T-helper 1 cell treated with Interleukin-12 subunit alpha and Interleukin-12 subunit beta and Interleukin-4 antibody, amounts not matched to agents 30 μg/mL and 1 μg/mL, for 36 hours (primary cell): ENCODE measurements at regions not wholly inside any gene's neighbourhood (a gene's known extent, or its start where the extent isn't known, plus 50 kb on each side); places are given as distances from the start of the nearest gene placed in this dataset.

Source experiments
- H3K27ac Mint-ChIP-seq: one replicate; pipeline ENCODE4 v1.8.0; 2021; ENCODE audit warnings: mild to moderate bottlenecking, mixed read lengths
- H3K27me3 Mint-ChIP-seq: one replicate; pipeline ENCODE4 v1.8.0; 2021; ENCODE audit warnings: low read depth, mixed read lengths
- H3K36me3 Mint-ChIP-seq: one replicate; pipeline ENCODE4 v1.8.0; 2021; ENCODE audit warnings: low read depth, mixed read lengths
- H3K4me1 Mint-ChIP-seq: one replicate; pipeline ENCODE4 v1.8.0; 2021; ENCODE audit warnings: low read depth, mixed read lengths
- H3K4me3 Mint-ChIP-seq: one replicate; pipeline ENCODE4 v1.8.0; 2021; ENCODE audit warnings: mild to moderate bottlenecking, moderate library complexity, mixed read lengths
- H3K9me3 Mint-ChIP-seq: one replicate; pipeline ENCODE4 v1.8.0; 2021; ENCODE audit warnings: mixed read lengths

GRCh38 chr2:215624423-215624829, 188.6 kb upstream of the FN1 start:
- peaks cover 4% of the 10 kb centered on the region for H3K4me1 Mint-ChIP-seq
- no peak overlapping the region for H3K4me3 Mint-ChIP-seq
- H3K27ac Mint-ChIP-seq = no peak overlapping the region
- no peaks in the 10 kb centered on the region for H3K36me3 Mint-ChIP-seq
- no peaks in the 10 kb centered on the region for H3K9me3 Mint-ChIP-seq
- H3K27me3 Mint-ChIP-seq = peaks cover 11% of the 10 kb centered on the region

DNA sequence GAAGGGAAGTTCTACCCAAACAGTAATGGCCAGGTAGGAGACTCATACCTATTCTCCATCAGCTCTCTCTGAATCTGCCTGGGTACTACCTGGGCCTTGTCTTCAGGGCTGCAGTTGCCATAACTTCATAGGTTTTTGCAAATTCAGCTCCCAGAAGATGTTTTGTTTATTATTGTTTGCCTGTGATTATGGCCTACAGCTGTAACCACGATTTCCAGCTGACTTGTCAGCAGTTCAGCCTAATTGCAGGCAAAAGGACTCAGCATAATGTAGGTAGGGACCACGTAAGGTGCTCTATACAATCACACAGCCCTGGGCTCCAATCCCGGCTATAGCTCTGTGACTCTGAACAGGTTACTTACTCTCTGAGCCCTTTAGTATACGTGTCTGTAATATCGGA, 187.0 kb upstream of the FN1 start:
- Mint-ChIP-seq H3K4me1 (peaks cover 5% of the 10 kb centered on the region), H3K27ac (no peak overlapping the region), H3K9me3 (no peaks in the 10 kb centered on the region), H3K36me3 (no peaks in the 10 kb centered on the region), H3K27me3 (peaks cover 16% of the 10 kb centered on the region), H3K4me3 (no peak overlapping the region)

DNA sequence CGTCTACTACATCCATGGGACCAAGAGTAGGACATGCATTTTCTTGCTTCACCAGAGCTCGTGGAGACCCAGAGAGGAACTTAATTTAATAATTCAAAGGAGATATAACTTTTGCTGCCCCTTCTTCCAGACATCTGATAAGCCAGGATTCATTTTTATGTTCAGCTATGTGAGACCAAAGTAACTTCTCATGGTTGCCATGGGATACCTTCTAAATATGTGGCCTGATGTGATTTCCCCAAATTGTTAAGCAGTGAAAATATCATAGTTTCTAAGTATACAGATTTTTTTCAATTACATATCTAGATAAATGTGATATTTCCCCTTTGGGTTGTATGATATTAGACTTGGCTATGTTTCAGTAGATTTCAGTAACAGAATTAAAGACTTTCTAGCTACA, 185.5 kb upstream of the FN1 start:
- Mint-ChIP-seq H3K36me3 (no peaks in the 10 kb centered on the region), H3K9me3 (no peaks in the 10 kb centered on the region), H3K27me3 (peaks cover 24% of the 10 kb centered on the region), H3K4me1 (peaks cover 5% of the 10 kb centered on the region), H3K4me3 (no peak overlapping the region), H3K27ac (no peak overlapping the region)

DNA sequence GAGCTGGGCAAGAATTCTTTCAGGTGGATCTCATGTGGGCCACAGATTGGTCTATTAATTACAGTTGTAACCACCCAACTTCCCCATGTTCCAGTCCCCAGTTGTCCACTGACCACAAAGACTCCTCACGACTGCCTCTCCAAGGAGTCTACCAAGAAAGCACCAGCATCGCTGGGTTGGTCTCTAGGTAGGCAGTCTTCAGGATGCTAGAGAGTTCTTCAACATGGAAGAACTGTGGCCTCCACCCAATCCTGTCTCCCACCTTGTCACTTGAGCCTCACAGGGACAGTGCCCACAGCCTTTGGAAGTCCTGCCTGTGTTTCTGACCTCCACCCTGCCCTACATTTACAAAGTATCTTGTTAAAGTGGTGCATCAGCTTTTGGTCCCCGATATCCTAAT, 184.7 kb upstream of the FN1 start:
- H3K4me1 Mint-ChIP-seq = peaks cover 5% of the 10 kb centered on the region
- H3K27me3 Mint-ChIP-seq = peaks cover 24% of the 10 kb centered on the region
- H3K4me3 Mint-ChIP-seq = no peak overlapping the region
- H3K27ac Mint-ChIP-seq = no peak overlapping the region
- no peaks in the 10 kb centered on the region for H3K9me3 Mint-ChIP-seq
- no peaks in the 10 kb centered on the region for H3K36me3 Mint-ChIP-seq

- Mint-ChIP-seq H3K4me1 (peaks cover 5% of the 10 kb centered on the region), H3K27me3 (peaks cover 24% of the 10 kb centered on the region), H3K36me3 (no peaks in the 10 kb centered on the region), H3K27ac (no peak overlapping the region), H3K4me3 (no peak overlapping the region), H3K9me3 (no peaks in the 10 kb centered on the region)
Observed at GRCh38 chr2:215619989-215620388, 184.1 kb upstream of the FN1 start.

- no peak overlapping the region for H3K4me3 Mint-ChIP-seq
- H3K27me3 Mint-ChIP-seq = peaks cover 24% of the 10 kb centered on the region
- peaks cover 5% of the 10 kb centered on the region for H3K4me1 Mint-ChIP-seq
- H3K27ac Mint-ChIP-seq = no peak overlapping the region
- H3K9me3 Mint-ChIP-seq = no peaks in the 10 kb centered on the region
- H3K36me3 Mint-ChIP-seq = no peaks in the 10 kb centered on the region
Observed at GRCh38 chr2:215619022-215619958, 183.4 kb upstream of the FN1 start.

DNA sequence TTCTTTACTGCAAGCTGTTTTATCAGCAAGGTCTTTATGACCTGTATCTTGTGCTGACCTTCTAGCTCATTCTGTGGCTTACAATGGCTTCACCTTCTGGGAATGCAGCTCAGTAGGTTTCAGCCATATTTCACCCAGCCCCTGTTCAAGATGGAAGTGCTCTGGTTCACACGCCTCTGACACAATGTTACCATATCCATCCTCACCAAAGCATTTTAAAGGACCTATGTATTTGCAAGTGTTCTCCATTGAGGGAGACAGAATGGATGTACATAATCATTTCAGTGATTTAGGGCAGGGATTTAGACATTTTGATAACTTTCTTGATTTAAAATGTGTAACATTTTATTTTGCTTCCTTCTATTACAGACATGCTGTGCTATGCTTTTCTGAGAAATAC, 182.3 kb upstream of the FN1 start:
- Mint-ChIP-seq H3K9me3 (no peaks in the 10 kb centered on the region), H3K4me3 (no peak overlapping the region), H3K27me3 (peaks cover 24% of the 10 kb centered on the region), H3K27ac (no peak overlapping the region), H3K36me3 (no peaks in the 10 kb centered on the region), H3K4me1 (peaks cover 5% of the 10 kb centered on the region)

DNA sequence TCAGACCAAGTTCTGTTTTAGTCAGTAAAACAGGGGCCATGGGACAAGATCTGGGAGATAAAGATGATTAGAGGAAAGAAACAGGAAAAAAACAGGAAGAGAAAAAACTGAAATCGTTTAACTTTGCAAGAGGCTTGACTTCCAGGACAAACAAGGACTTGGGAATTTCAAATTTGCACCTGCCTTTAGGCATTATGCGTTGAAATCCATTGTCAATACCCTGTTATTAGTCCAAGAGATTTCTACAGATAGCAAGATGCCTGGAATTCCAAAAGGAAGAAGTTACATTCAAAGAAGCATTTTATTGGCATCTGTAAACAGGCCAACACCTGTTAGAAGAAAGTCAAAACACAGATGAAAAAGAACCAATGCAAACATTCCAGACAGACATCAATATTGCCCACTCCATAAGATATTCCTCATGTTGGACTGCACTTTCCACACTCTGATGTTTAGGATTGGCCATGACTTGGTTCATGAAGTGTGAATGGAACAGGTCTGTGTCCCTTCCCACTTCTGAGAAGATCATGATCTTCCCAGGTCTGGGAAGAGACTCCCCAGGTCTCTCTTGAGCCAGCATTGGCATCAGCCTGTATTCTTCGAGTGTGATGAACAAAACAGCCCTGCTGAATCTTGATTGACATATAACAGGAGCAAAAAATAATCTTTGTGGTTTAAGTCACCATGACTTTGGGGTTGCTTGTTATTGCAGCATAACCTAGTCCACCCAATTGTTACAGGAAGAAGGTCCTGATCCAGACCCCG, 181.4 kb upstream of the FN1 start:
- Mint-ChIP-seq H3K36me3 (no peaks in the 10 kb centered on the region), H3K4me1 (peaks cover 5% of the 10 kb centered on the region), H3K9me3 (no peaks in the 10 kb centered on the region), H3K27ac (no peak overlapping the region), H3K4me3 (no peak overlapping the region), H3K27me3 (peaks cover 24% of the 10 kb centered on the region)

GRCh38 chr2:215615803-215616174, 179.9 kb upstream of the FN1 start:
- H3K4me3 Mint-ChIP-seq = no peak overlapping the region
- H3K9me3 Mint-ChIP-seq = no peaks in the 10 kb centered on the region
- peaks cover 5% of the 10 kb centered on the region for H3K4me1 Mint-ChIP-seq
- H3K27me3 Mint-ChIP-seq = peaks cover 21% of the 10 kb centered on the region
- no peak overlapping the region for H3K27ac Mint-ChIP-seq
- no peaks in the 10 kb centered on the region for H3K36me3 Mint-ChIP-seq

DNA sequence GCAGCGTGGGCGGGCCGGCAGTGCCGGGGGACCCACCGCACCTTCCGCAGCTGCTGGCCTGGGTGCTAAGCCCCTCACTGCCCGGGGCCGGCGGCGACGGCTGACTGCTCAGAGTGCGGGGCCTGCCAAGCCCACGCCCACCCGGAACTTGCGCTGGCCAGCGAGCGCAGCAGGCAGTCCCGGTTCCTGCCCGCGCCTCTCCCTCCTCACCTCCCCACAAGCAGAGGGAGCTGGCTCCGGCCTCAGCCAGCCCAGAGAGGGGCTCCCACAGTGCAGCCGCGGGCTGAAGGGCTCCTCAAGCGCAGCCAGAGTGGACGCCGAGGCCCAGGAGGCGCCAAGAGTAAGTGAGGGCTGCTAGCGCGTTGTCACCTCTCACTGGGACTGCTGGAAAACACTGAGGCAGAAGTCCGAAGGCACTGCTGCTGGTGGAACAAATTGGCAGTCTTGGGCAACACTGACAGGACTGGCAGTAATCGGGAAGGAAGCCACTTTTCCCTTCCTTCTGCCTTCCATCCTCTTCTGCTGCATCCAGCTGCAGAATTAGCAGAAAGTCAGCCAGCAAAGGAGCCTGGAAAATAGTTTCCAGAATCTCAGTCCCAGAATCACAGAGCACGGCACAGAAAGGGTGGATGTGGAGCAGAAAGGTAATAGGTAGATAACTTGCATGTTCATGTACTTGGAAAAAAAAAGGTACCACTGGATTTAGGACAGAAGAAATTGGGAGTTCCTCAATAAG, 179.4 kb upstream of the FN1 start:
- H3K4me1 Mint-ChIP-seq = peaks cover 5% of the 10 kb centered on the region
- H3K36me3 Mint-ChIP-seq = no peaks in the 10 kb centered on the region
- H3K9me3 Mint-ChIP-seq = no peaks in the 10 kb centered on the region
- H3K27ac Mint-ChIP-seq = no peak overlapping the region
- peaks cover 19% of the 10 kb centered on the region for H3K27me3 Mint-ChIP-seq
- no peak overlapping the region for H3K4me3 Mint-ChIP-seq

GRCh38 chr2:215614296-215614695, 178.4 kb upstream of the FN1 start:
- Mint-ChIP-seq H3K9me3 (no peaks in the 10 kb centered on the region), H3K4me1 (no peaks in the 10 kb centered on the region), H3K36me3 (no peaks in the 10 kb centered on the region), H3K27ac (no peak overlapping the region), H3K27me3 (peaks cover 12% of the 10 kb centered on the region), H3K4me3 (no peak overlapping the region)

DNA sequence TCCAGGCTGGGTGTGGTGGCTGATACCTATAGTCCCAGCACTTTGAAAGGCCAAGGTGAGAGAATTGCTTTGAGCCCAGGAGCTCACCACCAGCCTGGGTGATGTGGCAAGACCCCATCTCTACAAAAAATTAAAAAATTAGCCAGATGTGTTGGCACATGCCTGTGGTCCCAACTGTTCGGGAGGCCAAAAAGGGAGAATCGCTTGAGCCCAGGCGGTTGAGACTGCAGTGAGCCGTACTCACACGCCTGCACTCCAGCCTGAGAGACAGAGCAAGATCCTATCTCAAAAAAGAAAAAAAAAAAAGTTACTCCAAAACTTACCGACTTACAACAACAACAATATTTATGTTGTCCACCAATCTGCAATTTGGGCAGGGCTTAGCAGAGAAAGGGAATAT, 178.0 kb upstream of the FN1 start:
- H3K27ac Mint-ChIP-seq = no peak overlapping the region
- no peaks in the 10 kb centered on the region for H3K9me3 Mint-ChIP-seq
- H3K4me1 Mint-ChIP-seq = no peaks in the 10 kb centered on the region
- H3K36me3 Mint-ChIP-seq = no peaks in the 10 kb centered on the region
- H3K27me3 Mint-ChIP-seq = peaks cover 9% of the 10 kb centered on the region
- H3K4me3 Mint-ChIP-seq = no peak overlapping the region

- no peaks in the 10 kb centered on the region for H3K9me3 Mint-ChIP-seq
- peaks cover 8% of the 10 kb centered on the region for H3K27me3 Mint-ChIP-seq
- no peak overlapping the region for H3K27ac Mint-ChIP-seq
Observed at GRCh38 chr2:215613280-215613679, 177.4 kb upstream of the FN1 start.

GRCh38 chr2:215612786-215613185, 176.9 kb upstream of the FN1 start:
- Mint-ChIP-seq H3K9me3 (no peaks in the 10 kb centered on the region), H3K27ac (no peak overlapping the region), H3K27me3 (peaks cover 8% of the 10 kb centered on the region), H3K36me3 (no peaks in the 10 kb centered on the region), H3K4me1 (no peaks in the 10 kb centered on the region), H3K4me3 (no peak overlapping the region)

More at GRCh38 chr2:215613280-215613679, 177.4 kb upstream of the FN1 start:
- Mint-ChIP-seq H3K4me3 (no peak overlapping the region), H3K4me1 (no peaks in the 10 kb centered on the region), H3K36me3 (no peaks in the 10 kb centered on the region)
